HL-60/S4 treated with phorbol 12-myristate 13-acetate at 8.2 ng/mL for 4 days and 3 days (cell line): ENCODE measurements at regions not wholly inside any gene's neighbourhood (a gene's known extent, or its start where the extent isn't known, plus 50 kb on each side); places are given as distances from the start of the nearest gene placed in this dataset.
"Not testable (repeated sequence)": the region's sequence is repeated elsewhere in the genome, so short reads cannot be mapped to it uniquely, and the experiment has no call there.

Experiments used
- in situ Hi-C: fragments of 300-500 bp; cut with MboI; formaldehyde crosslinking; loops from 2 replicates; pipeline ENCODE4 v1.15.0; 2022; ENCODE audit warnings: low sequenced_read_pairs

- in situ Hi-C loops = no loop called here
Observed at GRCh38 chr18:66300141-66300540, 303.7 kb downstream of the CDH19 start.

- in situ Hi-C loops = no loop called here
Observed at GRCh38 chr18:66280470-66280869, 323.4 kb downstream of the CDH19 start.

DNA sequence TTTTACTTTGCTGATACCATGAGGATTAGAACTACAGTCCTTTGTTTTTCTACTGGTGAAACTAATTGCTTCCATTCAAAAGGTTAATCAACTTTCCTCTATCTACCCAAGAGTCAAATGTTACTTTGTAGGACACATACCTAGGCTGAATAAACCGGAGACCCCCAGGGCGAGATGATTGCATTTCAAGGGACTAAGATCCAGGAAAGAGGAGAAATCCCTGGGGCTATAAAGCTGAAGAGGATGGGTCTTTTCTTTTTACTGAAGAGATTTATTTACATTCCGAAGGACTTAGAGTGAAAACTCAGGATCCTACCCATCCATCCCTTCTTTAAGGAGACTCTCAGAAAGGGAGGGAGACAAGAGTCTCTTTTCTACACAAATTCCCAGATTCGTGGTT lies 331.9 kb downstream of the CDH19 start:
- in situ Hi-C loops = no loop called here

DNA sequence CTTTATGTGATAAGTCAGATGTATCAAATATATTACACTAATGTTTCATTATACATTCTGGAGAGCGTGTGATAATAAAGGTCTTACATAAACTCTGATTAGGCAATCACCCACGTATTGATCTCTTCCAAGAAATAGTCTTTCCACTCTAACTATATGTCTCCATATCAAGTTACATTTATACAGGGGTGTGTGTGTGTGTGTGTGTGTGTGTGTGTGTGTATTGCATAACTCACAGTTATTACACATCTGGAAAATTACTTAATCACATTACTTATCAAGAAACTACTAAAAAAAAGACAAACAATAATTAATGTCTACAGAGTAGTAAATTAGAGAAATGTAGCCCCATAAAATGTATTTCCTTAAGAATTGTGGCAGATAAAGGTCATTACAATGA lies 339.8 kb downstream of the CDH19 start:
- in situ Hi-C loops = no loop called here

DNA sequence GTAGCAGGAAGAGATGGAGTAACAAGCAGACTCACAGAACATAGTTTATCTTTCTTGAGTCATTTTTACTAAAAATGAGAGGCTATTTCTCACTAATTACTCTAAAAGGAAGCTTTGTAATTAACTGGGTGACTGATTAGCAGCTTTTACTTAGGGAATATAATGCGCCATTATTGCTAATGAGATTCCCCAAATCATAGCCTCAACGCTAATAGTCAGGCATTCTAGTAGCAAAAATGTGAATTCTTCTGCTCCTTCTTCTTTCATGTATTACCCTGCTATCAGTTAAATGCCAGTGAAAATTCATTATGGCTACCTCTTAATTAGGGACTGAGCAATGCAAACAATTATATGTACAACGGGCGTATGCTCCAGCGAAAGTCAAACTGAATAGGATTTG lies 349.8 kb downstream of the CDH19 start:
- in situ Hi-C loops = no loop called here

DNA sequence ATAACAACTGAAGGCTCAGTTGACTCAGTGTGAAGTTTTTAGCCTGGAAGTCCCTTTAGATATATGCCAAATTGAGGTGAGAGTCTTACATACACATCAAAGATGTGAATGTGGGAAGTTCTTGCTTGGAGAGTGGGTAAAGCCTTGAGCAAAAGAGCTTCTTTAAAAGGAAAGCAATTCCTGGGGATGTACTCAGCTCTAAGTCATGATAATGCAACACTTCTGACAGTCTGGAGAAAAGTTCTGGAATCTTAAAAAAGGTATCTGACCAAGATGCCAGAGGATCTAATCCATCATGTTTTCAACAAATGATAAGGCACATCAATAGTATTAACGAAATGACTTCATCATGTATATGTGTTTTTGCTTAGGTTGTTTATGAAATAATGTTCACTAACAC lies 351.2 kb downstream of the CDH19 start:
- in situ Hi-C loops = no loop called here

DNA sequence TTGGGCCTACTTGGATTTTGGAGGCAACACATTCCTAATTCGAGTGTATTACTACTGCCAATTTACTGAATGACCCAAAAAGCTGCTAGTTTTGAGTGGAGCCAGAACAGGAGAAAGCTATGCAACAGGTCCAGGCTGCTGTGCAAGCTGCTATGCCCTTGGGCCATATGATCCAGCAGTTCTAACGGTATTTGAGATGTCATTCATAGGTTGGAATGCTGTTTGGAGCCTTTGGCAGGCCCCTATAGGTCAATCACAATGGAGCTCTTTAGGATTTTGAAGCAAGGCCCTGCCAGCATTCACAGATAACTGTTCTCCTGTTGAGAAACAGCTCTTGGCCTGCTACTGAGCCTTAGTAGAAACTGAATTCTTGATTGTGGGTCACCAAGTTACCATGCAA lies 368.7 kb downstream of the CDH19 start:
- in situ Hi-C loops = no loop called here

GRCh38 chr18:66226782-66227181 lies 377.1 kb downstream of the CDH19 start:
- in situ Hi-C loops = no loop called here

GRCh38 chr18:66223317-66223716 lies 380.6 kb downstream of the CDH19 start:
- in situ Hi-C loops = not testable (repeated sequence)

GRCh38 chr18:66222174-66222573 lies 381.7 kb downstream of the CDH19 start:
- in situ Hi-C loops = no loop called here

DNA sequence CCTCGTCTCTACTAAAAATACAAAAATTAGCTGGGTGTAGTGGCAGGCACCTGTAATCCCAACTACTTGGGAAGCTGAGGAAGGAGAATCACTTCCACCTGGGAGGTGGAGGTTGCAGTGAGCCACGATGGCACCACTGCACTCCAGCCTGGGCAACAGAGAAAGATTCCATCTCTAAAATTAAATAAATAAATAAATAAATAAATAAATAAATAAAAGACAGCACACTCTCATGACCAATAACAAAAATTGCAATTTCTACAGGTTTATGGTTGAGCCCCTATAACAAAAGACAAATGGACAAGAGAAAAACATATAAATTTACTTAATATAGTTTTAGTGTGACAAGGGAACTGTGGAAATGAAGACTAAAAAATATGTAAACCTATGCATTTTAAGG lies 384.1 kb downstream of the CDH19 start:
- in situ Hi-C loops = no loop called here

GRCh38 chr18:66211749-66212148 lies 392.1 kb downstream of the CDH19 start:
- in situ Hi-C loops = no loop called here

- in situ Hi-C loops = no loop called here
Observed at GRCh38 chr18:66210875-66211274, 393.0 kb downstream of the CDH19 start.

DNA sequence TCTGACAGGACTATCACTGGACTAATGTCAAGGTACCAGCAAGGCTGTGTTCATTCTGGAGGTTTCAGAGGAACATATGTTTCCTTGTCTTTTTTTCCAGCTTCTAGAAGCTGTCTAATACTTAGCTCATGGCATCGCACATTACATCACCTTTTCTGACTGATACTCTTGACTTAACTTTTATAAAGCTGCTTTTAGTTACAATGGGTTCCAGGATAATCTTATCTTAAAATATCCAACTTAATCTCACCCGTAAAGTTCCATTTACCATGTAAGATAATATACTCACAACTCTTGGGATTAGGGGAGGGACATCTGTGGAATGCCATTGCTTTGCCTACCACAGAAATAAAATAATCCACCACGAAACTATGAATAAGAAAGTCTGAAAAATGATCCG lies 394.2 kb downstream of the CDH19 start:
- in situ Hi-C loops = no loop called here

DNA sequence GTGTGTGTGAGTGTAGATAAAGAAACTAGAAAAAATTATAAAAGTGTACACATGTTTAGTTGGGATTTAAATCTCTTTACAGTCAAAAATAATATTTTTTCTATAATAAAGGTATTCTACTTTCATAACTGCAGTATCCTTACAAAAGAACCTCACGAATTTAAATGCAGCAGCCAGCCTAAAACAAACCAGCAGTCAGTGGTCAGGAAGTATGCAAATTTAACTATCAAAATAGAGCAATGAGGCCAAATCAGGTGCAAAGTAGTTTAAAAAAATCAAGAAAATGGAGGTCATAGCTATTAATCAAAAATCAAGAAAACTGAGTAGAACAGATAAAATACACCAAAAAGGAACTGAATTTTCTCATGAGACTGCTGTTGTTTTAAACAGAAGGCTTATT lies 407.1 kb downstream of the CDH19 start:
- in situ Hi-C loops = no loop called here

- in situ Hi-C loops = no loop called here
Observed at GRCh38 chr18:66193938-66194337, 410.0 kb downstream of the CDH19 start.

GRCh38 chr18:66193394-66193793 lies 410.5 kb downstream of the CDH19 start:
- in situ Hi-C loops = no loop called here

DNA sequence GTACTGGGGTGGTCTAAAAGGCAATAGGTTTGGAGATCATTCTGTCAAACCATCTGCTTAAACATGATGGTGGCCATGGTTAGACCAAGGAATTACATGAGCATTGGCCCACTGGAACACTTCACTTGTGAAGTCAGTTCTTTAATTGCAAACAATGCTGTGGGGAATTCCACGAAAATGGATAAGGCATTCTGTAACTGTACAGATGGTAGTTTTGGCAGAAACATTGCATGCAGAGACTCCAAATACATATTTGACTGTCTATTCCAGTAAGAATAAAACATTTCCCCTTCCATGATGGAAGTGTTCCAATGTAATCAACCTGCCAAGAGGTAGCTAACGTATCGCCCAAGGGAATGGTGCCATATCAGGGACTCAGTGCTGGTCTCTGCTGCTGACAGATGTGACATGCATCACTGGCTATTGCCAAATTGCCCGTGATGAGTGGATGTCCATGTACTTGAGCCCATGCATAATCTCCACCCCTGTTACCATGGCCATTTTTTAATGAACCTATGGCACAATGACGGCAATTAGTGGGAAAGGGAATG lies 417.9 kb downstream of the CDH7 start:
- in situ Hi-C loops = no loop called here

GRCh38 chr18:66167829-66168684 lies 417.2 kb downstream of the CDH7 start:
- in situ Hi-C loops = no loop called here

GRCh38 chr18:66160007-66160406 lies 409.2 kb downstream of the CDH7 start:
- in situ Hi-C loops = no loop called here

DNA sequence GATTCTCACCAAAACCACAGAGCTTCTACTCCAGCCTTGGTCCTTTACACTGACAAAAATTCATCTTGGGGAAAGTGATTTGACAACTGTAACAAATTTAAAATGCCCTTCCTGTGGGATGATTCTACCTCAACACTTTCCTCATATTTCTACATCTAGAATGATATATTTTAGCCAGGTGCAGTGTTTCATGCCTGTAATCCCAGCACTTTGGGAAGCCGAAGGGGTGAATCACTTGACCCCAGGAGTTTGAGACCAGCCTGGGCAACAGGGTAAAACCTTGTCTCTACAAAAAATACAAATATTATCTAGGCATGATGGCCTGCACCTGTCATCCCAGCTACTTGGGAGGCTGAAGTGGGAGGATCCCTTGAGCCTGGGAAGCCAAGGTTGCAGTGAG lies 408.6 kb downstream of the CDH7 start:
- in situ Hi-C loops = no loop called here

DNA sequence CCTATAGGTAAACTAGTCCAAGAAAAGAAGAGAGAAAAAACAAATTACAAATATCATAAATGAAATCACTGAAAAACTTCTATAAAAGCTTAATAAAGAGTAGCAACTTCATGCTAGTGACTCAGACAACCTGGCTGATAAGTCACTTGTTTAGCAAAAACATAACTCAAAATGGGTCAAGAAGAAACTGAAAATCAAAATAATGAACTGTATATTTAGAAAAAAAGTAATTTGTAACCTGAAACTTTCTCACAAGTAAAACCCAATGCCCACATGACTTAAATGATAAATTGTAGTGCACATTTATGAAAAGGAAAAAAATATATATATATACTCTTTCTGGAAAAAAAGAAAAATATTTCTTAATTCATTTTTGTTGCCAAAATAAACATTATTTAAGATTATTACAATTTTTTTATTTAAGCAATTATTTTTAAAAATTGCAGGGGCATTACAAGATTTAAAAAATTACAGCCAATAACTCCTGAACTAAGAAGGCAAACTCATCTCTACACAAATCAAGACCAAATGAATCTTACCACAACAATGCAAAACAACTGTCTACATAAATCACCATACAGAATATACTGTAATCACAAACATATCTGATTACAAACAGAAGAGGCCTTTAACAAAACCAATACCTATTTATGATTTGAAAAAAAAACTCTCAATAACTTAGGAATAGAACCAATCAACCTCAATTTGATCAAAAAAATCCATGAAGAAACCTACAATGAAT lies 406.3 kb downstream of the CDH7 start:
- in situ Hi-C loops = no loop called here
